Liver (tissue), 3 donors: ENCODE measurements at regions not wholly inside any gene's neighbourhood (a gene's known extent, or its start where the extent isn't known, plus 50 kb on each side); places are given as distances from the start of the nearest gene placed in this dataset.

Source experiments
- ATF3 ChIP-seq: IDR thresholded peaks from 2 replicates; pipeline ENCODE4 v1.6.1; 2016; ENCODE audit warnings: antibody characterized with exemption
- CTCF ChIP-seq: fragments of 150-350 bp; IDR thresholded peaks from 2 replicates; pipeline ENCODE4 v1.5.1; 2017; ENCODE audit warnings: improper control_type of control experiment, low read depth, low read length; ENCODE audit not compliant: missing input control
- FOXA1 ChIP-seq: IDR thresholded peaks from 2 replicates; pipeline ENCODE4 v1.6.1; 2016; ENCODE audit warnings: antibody characterized with exemption
- FOXA2 ChIP-seq: IDR thresholded peaks from 2 replicates; pipeline ENCODE4 v1.6.1; 2016; ENCODE audit warnings: antibody characterized with exemption
- GABPA ChIP-seq, 2 donors: IDR thresholded peaks in 1 of 2; conservative IDR thresholded peaks in 1 of 2; 2 replicates each; pipeline ENCODE4 v1.6.1; 2016; ENCODE audit warnings: antibody characterized with exemption in 2 of 2, mild to moderate bottlenecking in 1 of 2, moderate library complexity in 1 of 2
- HNF4A ChIP-seq, 2 donors: conservative IDR thresholded peaks; 2 replicates each; pipeline ENCODE4 v1.6.1; 2016; ENCODE audit warnings: antibody characterized with exemption in 2 of 2, mild to moderate bottlenecking in 2 of 2
- JUND ChIP-seq, 2 donors: IDR thresholded peaks; 2 replicates each; pipeline ENCODE4 v1.6.1; 2016; ENCODE audit warnings: antibody characterized with exemption in 2 of 2
- MAX ChIP-seq: IDR thresholded peaks from 2 replicates; pipeline ENCODE4 v1.6.1; 2016; ENCODE audit warnings: antibody characterized with exemption
- RAD21 ChIP-seq, 2 donors: IDR thresholded peaks; 2 replicates each; pipeline ENCODE4 v1.6.1; 2016; ENCODE audit warnings: antibody characterized with exemption in 2 of 2, mild to moderate bottlenecking in 2 of 2
- REST ChIP-seq: IDR thresholded peaks from 2 replicates; pipeline ENCODE4 v1.6.1; 2016; ENCODE audit warnings: antibody characterized with exemption, mild to moderate bottlenecking
- RXRA ChIP-seq, 2 donors: IDR thresholded peaks; 2 replicates each; pipeline ENCODE4 v1.6.1; 2017 to 2018; ENCODE audit warnings: antibody characterized with exemption in 2 of 2, mild to moderate bottlenecking in 1 of 2
- SP1 ChIP-seq: IDR thresholded peaks from 2 replicates; pipeline ENCODE4 v1.6.1; 2018; ENCODE audit warnings: antibody characterized with exemption, mild to moderate bottlenecking
- TAF1 ChIP-seq: conservative IDR thresholded peaks from 2 replicates; pipeline ENCODE4 v1.6.1; 2016; ENCODE audit warnings: antibody characterized with exemption, mild to moderate bottlenecking
- donor health status: healthy.
- donor health status: healthy.

- TF ChIP-seq FOXA1 (no peak), REST (no peak), CTCF (no peak), JUND (IDR thresholded peaks at IDR 0.05) (no peak), MAX (no peak), GABPA (IDR thresholded peaks at IDR 0.05 in 1 of 2, conservative IDR thresholded peaks at IDR 0.05 in 1 of 2) (no peak), TAF1 (no peak), SP1 (no peak), HNF4A (conservative IDR thresholded peaks at IDR 0.05) (no peak), RAD21 (IDR thresholded peaks at IDR 0.05) (no peak), ATF3 (no peak), RXRA (IDR thresholded peaks at IDR 0.05) (no peak), FOXA2 (no peak)
Observed at GRCh38 chr4:71974681-71975080, 57.1 kb upstream of the NPFFR2 start.
